ENCODE measurements at regions not wholly inside any gene's neighbourhood (a gene's known extent, or its start where the extent isn't known, plus 50 kb on each side); places are given as distances from the start of the nearest gene placed in this dataset.

DNA sequence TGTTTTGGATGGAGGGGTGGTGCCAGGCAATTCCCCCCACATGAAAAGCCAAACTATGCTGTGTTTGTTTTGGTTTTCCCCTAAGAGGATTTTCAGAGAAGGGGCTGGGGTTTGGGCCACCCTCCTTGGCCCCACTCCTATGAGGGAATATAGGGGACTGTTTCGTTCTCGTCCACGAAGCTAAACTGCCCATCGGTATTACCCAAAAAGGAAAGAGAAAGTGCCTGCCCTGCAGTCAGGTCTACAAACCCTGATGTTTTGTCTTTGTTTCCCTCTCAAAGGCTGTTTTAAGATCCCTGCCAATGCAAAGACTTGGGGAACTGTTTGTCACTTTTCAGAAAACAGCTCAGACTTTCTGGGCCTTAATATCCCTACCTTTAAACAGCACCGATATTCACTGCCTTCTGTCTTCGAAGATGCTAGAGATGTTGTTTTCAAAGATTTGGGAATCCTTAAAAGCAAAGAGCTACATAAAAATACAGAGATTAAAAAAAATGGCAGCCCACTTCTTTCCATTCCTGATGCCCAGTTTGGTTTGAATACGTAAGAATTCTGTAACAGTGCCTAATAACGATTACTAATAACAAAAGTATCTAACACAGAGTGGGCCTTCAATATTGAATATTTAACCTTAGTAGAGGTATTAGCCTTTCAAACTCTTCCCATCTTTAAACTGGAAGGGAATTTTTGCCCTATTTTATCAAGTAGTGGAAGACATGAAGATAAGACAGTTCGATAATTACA lies 518.4 kb downstream of the MED13L start:
- Histone ChIP-seq H3K9me3 (ENCODE audit: severe bottlenecking) (no peaks in the 10 kb centered on the region), H3K36me3 (no peaks in the 10 kb centered on the region), H3K4me3 (ENCODE audit: low read depth, low read length) (no peak overlapping the region), H3K27me3 (ENCODE audit: insufficient read depth, low read depth, severe bottlenecking) (peaks cover 11% of the 10 kb centered on the region), H3K27ac (no peak overlapping the region)
- DNase-seq: no peak
- no peak for TF ChIP-seq CTCF (IDR thresholded peaks at IDR 0.05; ENCODE audit: low read depth, low read length)

- H3K9me3 ChIP-seq (ENCODE audit: severe bottlenecking): no peaks in the 10 kb centered on the region
- no peak for DNase-seq
- H3K27me3 ChIP-seq (ENCODE audit: insufficient read depth, low read depth, severe bottlenecking): peaks cover 11% of the 10 kb centered on the region
- no peak for TF ChIP-seq CTCF (IDR thresholded peaks at IDR 0.05; ENCODE audit: low read depth, low read length)
- no peak overlapping the region for H3K27ac ChIP-seq
- no peaks in the 10 kb centered on the region for H3K36me3 ChIP-seq
- H3K4me3 ChIP-seq (ENCODE audit: low read depth, low read length): no peak overlapping the region
These were observed 519.3 kb downstream of the MED13L start for GRCh38 chr12:115758183-115758582.

GRCh38 chr12:115756804-115757203 lies 520.7 kb downstream of the MED13L start:
- no peak overlapping the region for H3K27ac ChIP-seq
- DNase-seq: no peak
- H3K27me3 ChIP-seq (ENCODE audit: insufficient read depth, low read depth, severe bottlenecking): peaks cover 13% of the 10 kb centered on the region
- no peaks in the 10 kb centered on the region for H3K9me3 ChIP-seq (ENCODE audit: severe bottlenecking)
- H3K4me3 ChIP-seq (ENCODE audit: low read depth, low read length): no peak overlapping the region
- no peaks in the 10 kb centered on the region for H3K36me3 ChIP-seq
- no peak for TF ChIP-seq CTCF (IDR thresholded peaks at IDR 0.05; ENCODE audit: low read depth, low read length)

- no peak overlapping the region for H3K27ac ChIP-seq
- no peak for DNase-seq
- H3K27me3 ChIP-seq (ENCODE audit: insufficient read depth, low read depth, severe bottlenecking): peaks cover 13% of the 10 kb centered on the region
- no peaks in the 10 kb centered on the region for H3K9me3 ChIP-seq (ENCODE audit: severe bottlenecking)
- H3K36me3 ChIP-seq: no peaks in the 10 kb centered on the region
- no peak overlapping the region for H3K4me3 ChIP-seq (ENCODE audit: low read depth, low read length)
- TF ChIP-seq CTCF (IDR thresholded peaks at IDR 0.05; ENCODE audit: low read depth, low read length): no peak
These were observed 521.2 kb downstream of the MED13L start for GRCh38 chr12:115756271-115756670.

GRCh38 chr12:115755725-115756085 lies 521.8 kb downstream of the MED13L start:
- H3K27ac ChIP-seq: no peak overlapping the region
- no peaks in the 10 kb centered on the region for H3K9me3 ChIP-seq (ENCODE audit: severe bottlenecking)
- H3K36me3 ChIP-seq: no peaks in the 10 kb centered on the region
- H3K27me3 ChIP-seq (ENCODE audit: insufficient read depth, low read depth, severe bottlenecking): peaks cover 13% of the 10 kb centered on the region
- no peak overlapping the region for H3K4me3 ChIP-seq (ENCODE audit: low read depth, low read length)
- TF ChIP-seq CTCF (IDR thresholded peaks at IDR 0.05; ENCODE audit: low read depth, low read length): no peak
- DNase-seq: no peak

All from WERI-Rb-1 (cell line).